Osteoblast (primary cell): ENCODE measurements at regions not wholly inside any gene's neighbourhood (a gene's known extent, or its start where the extent isn't known, plus 50 kb on each side); places are given as distances from the start of the nearest gene placed in this dataset. TPM values are rescaled to one million over a fixed set of nuclear protein-coding genes. Genes with fewer than 3 reads are reported as not detected.

ENCODE experiments used
- DNase-seq: peaks from one replicate; pipeline ENCODE4 v3.0.0; 2011; ENCODE audit warnings: low spot score, mixed read lengths; ENCODE audit not compliant: insufficient read length; ENCODE audit errors: missing footprints
- H2AFZ ChIP-seq: 2 replicates; pipeline ENCODE4 v1.6.0; 2011; ENCODE audit warnings: mild to moderate bottlenecking, low read length
- H3K27ac ChIP-seq: 2 replicates; pipeline ENCODE4 v1.5.1; 2011; ENCODE audit warnings: mild to moderate bottlenecking, low read depth, low read length, moderate library complexity
- H3K27me3 ChIP-seq: 2 replicates; pipeline ENCODE4 v1.6.0; 2012; ENCODE audit warnings: mild to moderate bottlenecking, control low read depth, inconsistent platforms, low read length, moderate library complexity; ENCODE audit not compliant: insufficient read depth
- H3K36me3 ChIP-seq: 2 replicates; pipeline ENCODE4 v1.5.1; 2011; ENCODE audit warnings: mild to moderate bottlenecking, low read length, control low read depth, moderate library complexity; ENCODE audit not compliant: insufficient read depth
- H3K4me1 ChIP-seq: 2 replicates; pipeline ENCODE4 v1.5.1; 2011; ENCODE audit warnings: mild to moderate bottlenecking, low read length, control low read depth, moderate library complexity; ENCODE audit not compliant: insufficient read depth
- H3K4me2 ChIP-seq: 2 replicates; pipeline ENCODE4 v1.6.0; 2011; ENCODE audit warnings: mild to moderate bottlenecking, low read length; ENCODE audit not compliant: insufficient read depth
- H3K4me3 ChIP-seq: fragments of 200-600 bp; sonication (generic); 3 replicates; pipeline ENCODE4 v1.5.1; 2012; ENCODE audit warnings: mild to moderate bottlenecking, low read length, inconsistent platforms; ENCODE audit not compliant: insufficient read depth
- H3K79me2 ChIP-seq: 2 replicates; pipeline ENCODE4 v1.6.0; 2012; ENCODE audit warnings: mild to moderate bottlenecking, low read length, control low read depth, inconsistent platforms; ENCODE audit not compliant: insufficient read depth
- H3K9me3 ChIP-seq: 2 replicates; pipeline ENCODE4 v1.5.1; 2011; ENCODE audit warnings: low read depth, low read length, control low read depth
- H4K20me1 ChIP-seq: 2 replicates; pipeline ENCODE4 v1.6.0; 2012; ENCODE audit warnings: mild to moderate bottlenecking, low read length, control low read depth; ENCODE audit not compliant: insufficient read depth
- CTCF ChIP-seq: IDR thresholded peaks from 2 replicates; pipeline ENCODE4 v1.5.1; 2011; ENCODE audit warnings: mild to moderate bottlenecking, low read depth, low read length, moderate library complexity; ENCODE audit errors: extremely low read depth
- small RNA-seq: library from RNA; depleted of rRNA; stranded (forward); fragments of <200 nt; gene quantifications from one replicate; pipeline ENCODE3, GENCODE V24; 2012

GRCh38 chr11:105197071-105197815 is 57.7 kb upstream of the CARD18 start:
- H3K4me1 ChIP-seq = no peaks in the 10 kb centered on the region
- H3K79me2 ChIP-seq = no peaks in the 10 kb centered on the region
- H3K9me3 ChIP-seq = no peaks in the 10 kb centered on the region
- no peak overlapping the region for H2AFZ ChIP-seq
- H3K27ac ChIP-seq = no peak overlapping the region
- H3K36me3 ChIP-seq = no peaks in the 10 kb centered on the region
- no peaks in the 10 kb centered on the region for H4K20me1 ChIP-seq
- H3K4me3 ChIP-seq = no peak overlapping the region
- H3K4me2 ChIP-seq = no peak overlapping the region
- H3K27me3 ChIP-seq = no peaks in the 10 kb centered on the region
- DNase-seq = no peak
- TF ChIP-seq CTCF = no peak

DNA sequence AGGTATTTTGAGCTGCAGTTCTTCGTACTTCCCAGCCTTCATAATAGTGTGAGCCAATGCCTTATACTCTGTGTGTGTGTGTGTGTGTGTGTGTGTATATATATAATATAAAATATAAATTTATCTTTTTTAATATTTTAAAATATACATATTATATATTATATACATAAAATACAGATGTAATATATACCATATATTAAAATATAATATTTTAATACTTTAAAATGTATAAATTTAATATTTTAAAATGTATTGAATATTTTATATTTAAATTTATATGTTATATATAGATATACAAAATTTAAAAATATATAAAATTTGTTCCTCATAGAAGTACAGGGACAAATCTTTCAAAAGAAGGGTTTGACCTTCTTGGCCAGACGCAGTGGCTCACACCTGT is 53.7 kb upstream of the CARD18 start:
- no peak for TF ChIP-seq CTCF
- Histone ChIP-seq H3K36me3 (no peaks in the 10 kb centered on the region), H3K4me3 (no peak overlapping the region), H4K20me1 (no peaks in the 10 kb centered on the region), H3K79me2 (no peaks in the 10 kb centered on the region), H3K9me3 (no peaks in the 10 kb centered on the region), H3K4me1 (no peaks in the 10 kb centered on the region), H2AFZ (no peak overlapping the region), H3K27ac (no peak overlapping the region), H3K27me3 (no peaks in the 10 kb centered on the region), H3K4me2 (no peak overlapping the region)
- DNase-seq = no peak

DNA sequence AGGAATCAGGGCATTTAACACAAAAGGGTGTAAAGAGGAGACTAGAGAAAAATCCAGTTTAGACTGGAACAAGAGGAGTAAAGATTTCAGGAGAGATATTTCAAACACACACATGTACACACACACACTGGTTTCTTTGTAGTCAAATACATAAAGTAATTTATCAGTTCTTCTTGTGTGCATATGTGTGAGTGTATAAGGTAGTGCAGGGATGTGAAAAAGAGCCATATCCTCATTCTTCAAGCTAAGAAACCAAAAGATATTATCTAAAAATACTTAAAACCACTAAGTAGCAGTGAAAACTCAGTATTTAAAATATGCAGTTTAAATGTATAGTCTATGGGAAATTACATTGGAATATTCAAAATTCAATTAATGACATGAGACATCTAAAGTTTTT is 52.5 kb upstream of the CARD18 start:
- H3K4me1 ChIP-seq = no peaks in the 10 kb centered on the region
- no peak overlapping the region for H2AFZ ChIP-seq
- H3K4me3 ChIP-seq = no peak overlapping the region
- H3K27me3 ChIP-seq = no peaks in the 10 kb centered on the region
- H3K27ac ChIP-seq = no peak overlapping the region
- no peaks in the 10 kb centered on the region for H3K79me2 ChIP-seq
- H4K20me1 ChIP-seq = no peaks in the 10 kb centered on the region
- H3K36me3 ChIP-seq = no peaks in the 10 kb centered on the region
- no peak overlapping the region for H3K4me2 ChIP-seq
- no peaks in the 10 kb centered on the region for H3K9me3 ChIP-seq
- DNase-seq = no peak
- TF ChIP-seq CTCF = no peak

- Histone ChIP-seq H3K9me3 (no peaks in the 10 kb centered on the region), H3K27ac (no peak overlapping the region), H3K4me2 (no peak overlapping the region), H3K4me1 (no peaks in the 10 kb centered on the region), H4K20me1 (no peaks in the 10 kb centered on the region), H3K27me3 (no peaks in the 10 kb centered on the region), H3K79me2 (no peaks in the 10 kb centered on the region), H3K4me3 (no peak overlapping the region), H2AFZ (no peak overlapping the region), H3K36me3 (no peaks in the 10 kb centered on the region)
- TF ChIP-seq CTCF = no peak
- DNase-seq = no peak
Observed at GRCh38 chr11:105189581-105189980, 50.0 kb upstream of the CARD18 start.

Small RNA genes in the stretch of these regions (small RNA-seq; reads per million reads assigned to genes)
- not detected for gene AP003181.1
- not detected for gene RF00017
